A549 (cell line): ENCODE measurements at regions not wholly inside any gene's neighbourhood (a gene's known extent, or its start where the extent isn't known, plus 50 kb on each side); places are given as distances from the start of the nearest gene placed in this dataset.

Experiments used
- ATAC-seq, 2 experiments: fragments of 200-7000 bp in 1 of 2; fragments of >200 bp in 1 of 2; cut with Nextera tagmentation in 1 of 2; cut with Tn5 transposase in 1 of 2; 3 replicates each; pipeline versions ENCODE4 v1.8.0 to v1.9.1; 2018 to 2020; ENCODE audit warnings: mild to moderate bottlenecking in 1 of 2, moderate library complexity in 1 of 2
- CTCF ChIA-PET: fragments of 300-600 bp; sonication (Branson Sonifier 250); formaldehyde crosslinking; extraction: SDS; loops from one replicate; lab custom pipeline; 2021; ENCODE audit warnings: antibody characterized with exemption, inconsistent platforms; lab: Yijun Ruan, JAX
- POLR2A ChIA-PET: fragments of 350-600 bp; formaldehyde crosslinking; extraction: SDS; loops from one replicate; lab custom pipeline; 2021; ENCODE audit warnings: antibody characterized with exemption, inconsistent platforms; lab: Yijun Ruan, JAX
- DNase-seq, 2 experiments: peaks; one replicate each; pipeline versions ENCODE4 v3.0.0 to v3.0.0-alpha.2; 2011 to 2016; ENCODE audit warnings: low read depth in 1 of 2, low spot score in 1 of 2
- FAIRE-seq: peaks from 2 replicates; lab custom pipeline; 2011; peaks lifted over from hg19 to GRCh38; lab: Jason Lieb, UNC
- H3K27ac ChIP-seq, 2 experiments: fragments of >200 bp; sonication (Bioruptor Twin); formaldehyde crosslinking; 3 replicates each; pipeline ENCODE4 v1.5.1; 2016 to 2017
- H3K4me1 ChIP-seq: fragments of >200 bp; sonication (Bioruptor Twin); formaldehyde crosslinking; 3 replicates; pipeline ENCODE4 v1.6.1; 2016
- H3K4me2 ChIP-seq: fragments of >200 bp; sonication (Bioruptor Twin); formaldehyde crosslinking; 3 replicates; pipeline ENCODE4 v1.6.1; 2016
- H3K4me3 ChIP-seq: fragments of >200 bp; sonication (Bioruptor Twin); formaldehyde crosslinking; 3 replicates; pipeline ENCODE4 v1.5.1; 2016
- H3K9me3 ChIP-seq: fragments of >200 bp; sonication (Bioruptor Twin); formaldehyde crosslinking; 3 replicates; pipeline ENCODE4 v1.6.1; 2016
- ATOH8 ChIP-seq: fragments of 250-450 bp; sonication (Bioruptor Pico); IDR thresholded peaks from 2 replicates; pipeline ENCODE4 v1.5.0; 2020; ENCODE audit warnings: low read depth, mild to moderate bottlenecking, moderate library complexity
- BCL3 ChIP-seq: fragments of >200 bp; sonication (Bioruptor Twin); formaldehyde crosslinking; IDR thresholded peaks from 3 replicates; pipeline ENCODE4 v1.6.1; 2016
- BHLHE40 ChIP-seq: IDR thresholded peaks from 2 replicates; pipeline ENCODE4 v1.6.1; 2012; ENCODE audit warnings: low read depth, low read length, inconsistent platforms
- E2F6 ChIP-seq: IDR thresholded peaks from 2 replicates; pipeline ENCODE4 v1.6.1; 2012; ENCODE audit warnings: low read depth, borderline replicate concordance
- EHMT2 ChIP-seq: fragments of 200-600 bp; sonication (generic); IDR thresholded peaks from 2 replicates; pipeline ENCODE4 v1.6.1; 2016; ENCODE audit warnings: antibody characterized with exemption, low read depth, mild to moderate bottlenecking, moderate library complexity
- ELK1 ChIP-seq: fragments of 150-350 bp; IDR thresholded peaks from 2 replicates; pipeline ENCODE4 v1.6.1; 2014; ENCODE audit warnings: low read depth, mild to moderate bottlenecking, low read length
- FOXS1 ChIP-seq: fragments of 250-450 bp; sonication (Bioruptor Pico); IDR thresholded peaks from 2 replicates; pipeline ENCODE4 v1.5.0; 2020; ENCODE audit warnings: mild to moderate bottlenecking, moderate library complexity
- GATA3 ChIP-seq: IDR thresholded peaks from 2 replicates; pipeline ENCODE4 v1.6.1; 2012; ENCODE audit warnings: borderline replicate concordance
- HDAC2 ChIP-seq: fragments of 200-600 bp; sonication (generic); IDR thresholded peaks from 2 replicates; pipeline ENCODE4 v1.6.1; 2016
- HEYL ChIP-seq: fragments of 250-450 bp; sonication (Bioruptor Pico); IDR thresholded peaks from 2 replicates; pipeline ENCODE4 v1.8.0; 2021; ENCODE audit warnings: mild to moderate bottlenecking, moderate library complexity
- HMGXB4 ChIP-seq: fragments of 250-450 bp; sonication (Bioruptor Pico); IDR thresholded peaks from 2 replicates; pipeline ENCODE4 v1.5.0; 2021; ENCODE audit warnings: mild to moderate bottlenecking, moderate library complexity, borderline replicate concordance
- HOXB13 ChIP-seq: fragments of 250-450 bp; sonication (Bioruptor Pico); IDR thresholded peaks from 2 replicates; pipeline ENCODE4 v1.5.0; 2020; ENCODE audit warnings: low read depth, mild to moderate bottlenecking, moderate library complexity
- KDM1A ChIP-seq: fragments of 200-600 bp; sonication (generic); IDR thresholded peaks from 2 replicates; pipeline ENCODE4 v1.6.1; 2016; ENCODE audit warnings: low read depth, mild to moderate bottlenecking
- KDM5A ChIP-seq: fragments of 200-600 bp; sonication (generic); IDR thresholded peaks from 2 replicates; pipeline ENCODE4 v1.6.1; 2016; ENCODE audit warnings: antibody characterized with exemption, mild to moderate bottlenecking
- MAFK ChIP-seq: fragments of 450-650 bp; IDR thresholded peaks from 2 replicates; pipeline ENCODE4 v1.6.1; 2014; ENCODE audit not compliant: partially characterized antibody
- MAZ ChIP-seq: fragments of 150-350 bp; IDR thresholded peaks from 2 replicates; pipeline ENCODE4 v1.6.1; 2014; ENCODE audit warnings: antibody characterized with exemption, low read depth, low read length, borderline replicate concordance
- MYC ChIP-seq: IDR thresholded peaks from 2 replicates; pipeline ENCODE4 v1.6.1; 2012; ENCODE audit warnings: mild to moderate bottlenecking, inconsistent platforms, low read length, improper control_type of control experiment, borderline replicate concordance
- POLR2AphosphoS2 ChIP-seq: conservative IDR thresholded peaks from 2 replicates; pipeline ENCODE4 v1.6.1; 2012; ENCODE audit warnings: low read length, improper control_type of control experiment, inconsistent platforms
- RAD21 ChIP-seq, 2 experiments: fragments of >200 bp in 1 of 2; sonication (Bioruptor Twin) in 1 of 2; formaldehyde crosslinking in 1 of 2; IDR thresholded peaks in 1 of 2; conservative IDR thresholded peaks in 1 of 2; 2 replicates in 1 of 2; 3 replicates in 1 of 2; pipeline ENCODE4 v1.6.1; 2012 to 2018; ENCODE audit warnings: inconsistent platforms in 1 of 2
- RFX5 ChIP-seq: fragments of 450-650 bp; IDR thresholded peaks from 2 replicates; pipeline ENCODE4 v1.7.1; 2014; ENCODE audit warnings: antibody characterized with exemption, mild to moderate bottlenecking, moderate library complexity
- SMC3 ChIP-seq: fragments of >200 bp; sonication (Bioruptor Twin); formaldehyde crosslinking; IDR thresholded peaks from 3 replicates; pipeline ENCODE4 v1.6.1; 2018; ENCODE audit warnings: inconsistent platforms
- TFCP2L1 ChIP-seq: fragments of 250-450 bp; sonication (Bioruptor Pico); IDR thresholded peaks from 2 replicates; pipeline ENCODE4 v1.5.0; 2021; ENCODE audit warnings: mild to moderate bottlenecking
- TP53 ChIP-seq: fragments of 250-450 bp; sonication (Bioruptor Pico); IDR thresholded peaks from 2 replicates; pipeline ENCODE4 v1.5.0; 2021; ENCODE audit warnings: mild to moderate bottlenecking, moderate library complexity
- ZC3H11A ChIP-seq: fragments of 450-650 bp; IDR thresholded peaks from 2 replicates; pipeline ENCODE4 v1.6.1; 2014; ENCODE audit warnings: antibody characterized with exemption, mild to moderate bottlenecking
- ZFP36 ChIP-seq: fragments of 450-650 bp; IDR thresholded peaks from 2 replicates; pipeline ENCODE4 v1.6.1; 2014; ENCODE audit warnings: borderline replicate concordance; ENCODE audit not compliant: partially characterized antibody
- ZSCAN20 ChIP-seq: fragments of 250-450 bp; sonication (Bioruptor Pico); IDR thresholded peaks from 2 replicates; pipeline ENCODE4 v1.8.0; 2022; ENCODE audit warnings: mild to moderate bottlenecking, moderate library complexity
- WGBS: methylation state at CpG from one replicate; pipeline ENCODE4 v1.1.6; 2017; ENCODE audit errors: missing lambda C conversion rate; 5-methylcytosine and 5-hydroxymethylcytosine counted together

- CTCF ChIA-PET: no interaction called here
- no peaks in the 10 kb centered on the region for H3K9me3 ChIP-seq
- H3K4me2 ChIP-seq: no peak overlapping the region
- no peak overlapping the region for H3K4me3 ChIP-seq
- POLR2A ChIA-PET: no interaction called here
- no peak overlapping the region for H3K27ac ChIP-seq
- no peaks in the 10 kb centered on the region for H3K4me1 ChIP-seq
- FAIRE-seq (no peak), ATAC-seq (no peak), DNase-seq (no peak)
- 34% methylated on average over 2 of the region's 2 CpGs for WGBS
- no peak for TF ChIP-seq SMC3
- no peak for TF ChIP-seq HOXB13
- no peak for TF ChIP-seq E2F6
- no peak for TF ChIP-seq GATA3
- no peak for TF ChIP-seq KDM5A
- no peak for TF ChIP-seq RFX5
- no peak for TF ChIP-seq ZSCAN20 (CRISPR knock-in tag)
- no peak for TF ChIP-seq BHLHE40
- TF ChIP-seq MAFK: no peak
- TF ChIP-seq ELK1: no peak
- TF ChIP-seq ZFP36: no peak
- TF ChIP-seq POLR2AphosphoS2: no peak
- TF ChIP-seq HDAC2: no peak
- no peak for TF ChIP-seq EHMT2
- no peak for TF ChIP-seq HMGXB4 (CRISPR knock-in tag)
These were observed 767.0 kb downstream of the TUSC7 start for GRCh38 chr3:117476572-117476971.

GRCh38 chr3:117477214-117477755 lies 767.7 kb downstream of the TUSC7 start:
- TF ChIP-seq HEYL (no peak), MYC (no peak), TFCP2L1 (CRISPR knock-in tag) (no peak), ATOH8 (CRISPR knock-in tag) (no peak), ZC3H11A (no peak), MAZ (no peak), TP53 (no peak), FOXS1 (CRISPR knock-in tag) (no peak), KDM1A (no peak), KDM5A (no peak), BCL3 (no peak), RAD21 (conservative IDR thresholded peaks at IDR 0.05 in 1 of 2, IDR thresholded peaks at IDR 0.05 in 1 of 2) (no peak)
- no peak for FAIRE-seq

More at GRCh38 chr3:117477214-117477755, 767.7 kb downstream of the TUSC7 start:
- no peaks in the 10 kb centered on the region for H3K4me1 ChIP-seq
- no peaks in the 10 kb centered on the region for H3K9me3 ChIP-seq
- no peak overlapping the region for H3K4me2 ChIP-seq
- H3K27ac ChIP-seq: no peak overlapping the region
- ChIA-PET CTCF (interaction anchor here (0.8 kb wide), 1 partner anchor 458 kb away, joined by 3 read pairs; no protein-coding TSS in a partner anchor), POLR2A (no interaction called here)
- H3K4me3 ChIP-seq: no peak overlapping the region
- ATAC-seq: no peak
- no peak for DNase-seq
- 55% methylated on average over 6 of the region's 6 CpGs for WGBS
